22Rv1 (cell line): ENCODE measurements at regions not wholly inside any gene's neighbourhood (a gene's known extent, or its start where the extent isn't known, plus 50 kb on each side); places are given as distances from the start of the nearest gene placed in this dataset.

Experiments
- CTCF ChIP-seq: fragments of 450-650 bp; IDR thresholded peaks from 2 replicates; pipeline ENCODE4 v1.5.1; 2017; ENCODE audit warnings: mild to moderate bottlenecking
- ZFX ChIP-seq: fragments of 450-650 bp; IDR thresholded peaks from 2 replicates; pipeline ENCODE4 v1.6.1; 2017; ENCODE audit warnings: antibody characterized with exemption, borderline replicate concordance

GRCh38 chr22:22142661-22143060, 101.9 kb upstream of the VPREB1 start:
- TF ChIP-seq CTCF = no peak
- no peak for TF ChIP-seq ZFX
